Stimulated activated CD4-positive, alpha-beta T cell treated with anti-CD3 and anti-CD28 coated beads, Interleukin-1b, Interleukin-23, amount 100 ng/mL, for 48 hours (primary cell): ENCODE measurements at regions not wholly inside any gene's neighbourhood (a gene's known extent, or its start where the extent isn't known, plus 50 kb on each side); places are given as distances from the start of the nearest gene placed in this dataset.

Experiments used
- DNase-seq: peaks from one replicate; pipeline ENCODE4 v3.0.0-alpha.2; 2020

GRCh38 chr7:121488111-121488650, 92.1 kb upstream of the FAM3C start:
- no peak for DNase-seq

DNA sequence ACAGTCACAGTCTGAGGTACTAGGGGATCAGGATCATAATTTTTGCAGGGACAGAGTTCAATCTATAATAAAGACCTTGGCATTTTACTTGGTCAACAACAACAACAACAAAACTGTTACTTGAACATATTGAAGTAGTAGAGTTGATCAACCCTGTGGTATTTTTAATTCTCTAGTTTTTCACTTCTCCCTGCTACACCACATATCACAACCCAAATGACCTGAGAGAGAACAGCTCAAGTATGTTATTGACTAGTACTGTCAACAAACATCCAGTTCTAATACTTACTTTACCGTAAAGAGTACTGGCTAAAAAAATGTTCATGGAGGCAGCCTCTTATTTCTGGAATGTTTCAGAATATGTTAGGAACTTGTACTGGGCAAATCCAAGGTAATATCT, 90.5 kb upstream of the FAM3C start:
- no peak for DNase-seq

- no peak for DNase-seq
Measured at GRCh38 chr7:121485467-121486243, 89.5 kb upstream of the FAM3C start.

GRCh38 chr7:121484089-121484763, 88.1 kb upstream of the FAM3C start:
- DNase-seq, result no peak

DNA sequence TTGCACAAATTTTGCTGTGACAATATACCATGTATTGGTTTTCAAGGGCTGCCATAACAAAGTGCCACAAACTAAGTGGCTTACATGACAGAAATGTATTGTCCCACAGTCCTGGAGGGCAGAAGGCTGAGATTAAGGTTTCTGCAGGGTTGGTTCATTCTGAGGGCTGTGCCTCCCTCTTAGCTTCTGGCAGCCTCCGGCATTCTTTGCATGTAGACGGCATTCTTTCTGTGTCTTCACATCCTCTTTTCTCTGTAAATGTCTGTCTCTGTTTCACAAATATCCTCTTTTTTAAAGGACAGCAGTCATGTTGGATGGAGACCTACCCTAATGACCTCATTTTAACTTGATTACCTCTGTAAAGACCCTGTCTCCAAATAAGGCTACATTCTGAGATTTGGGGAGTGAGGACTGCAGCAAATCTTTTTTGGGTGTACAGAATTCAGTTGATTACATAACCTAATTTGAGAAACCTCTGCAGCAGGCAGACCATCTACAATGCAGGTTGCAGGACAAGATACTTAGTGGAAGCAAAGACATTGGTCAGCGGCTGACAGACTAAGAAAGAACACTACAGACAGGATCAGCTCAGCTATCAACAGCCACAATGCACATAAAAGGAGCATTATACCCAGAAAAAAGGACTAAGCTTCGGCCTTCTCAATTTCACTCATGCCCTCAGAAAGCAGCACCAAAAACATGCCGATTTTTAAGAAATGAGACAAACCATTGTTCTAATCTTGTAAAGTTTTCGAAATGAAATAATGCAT, 84.6 kb upstream of the FAM3C start:
- no peak for DNase-seq

GRCh38 chr7:121480058-121480457, 84.0 kb upstream of the FAM3C start:
- DNase-seq, result no peak

- DNase-seq, result no peak
Measured at GRCh38 chr7:121479466-121479865, 83.4 kb upstream of the FAM3C start.

DNA sequence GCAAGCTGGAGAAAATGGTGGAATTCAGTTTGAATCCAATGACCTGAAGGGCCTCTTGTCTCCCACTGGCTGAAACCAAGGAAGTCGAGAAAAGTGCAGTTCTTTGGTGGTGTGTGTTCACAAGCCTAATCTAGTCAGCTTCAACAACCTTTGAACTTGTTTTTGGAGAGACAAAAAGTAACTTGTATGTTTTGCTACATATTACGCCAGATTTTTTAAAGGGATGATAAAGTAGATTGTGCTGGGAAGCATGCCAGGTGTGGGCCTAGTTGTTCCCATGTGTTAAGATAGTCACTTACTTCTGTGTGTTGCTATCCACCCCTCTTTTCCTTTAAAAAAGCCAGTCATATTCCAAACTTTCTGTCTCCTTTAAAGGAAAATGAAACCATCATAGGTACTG, 79.7 kb upstream of the FAM3C start:
- no peak for DNase-seq

GRCh38 chr7:121474301-121474673, 78.2 kb upstream of the FAM3C start:
- no peak for DNase-seq

- no peak for DNase-seq
Measured at GRCh38 chr7:121473645-121474300, 77.7 kb upstream of the FAM3C start.

GRCh38 chr7:121466455-121466854, 70.3 kb upstream of the FAM3C start:
- no peak for DNase-seq

DNA sequence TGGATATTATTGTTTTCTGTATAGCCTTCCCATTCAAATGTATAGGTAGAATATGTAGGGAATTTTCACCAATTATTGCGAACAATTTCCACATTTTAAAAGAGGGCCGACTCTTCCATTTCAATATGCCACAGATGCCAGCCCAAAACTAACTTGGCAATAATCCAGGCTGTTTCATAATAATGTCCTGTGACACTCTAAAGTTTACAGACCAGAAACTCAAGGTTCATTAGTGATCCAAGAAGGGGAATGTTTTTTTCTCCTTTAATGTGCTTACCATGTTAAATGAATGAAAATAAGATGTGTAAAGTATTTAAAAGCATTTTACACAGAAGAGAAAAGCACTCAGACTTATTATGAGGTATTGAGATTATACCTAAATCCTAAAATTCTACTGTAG, 63.0 kb upstream of the FAM3C start:
- DNase-seq, result no peak

GRCh38 chr7:121456785-121457359, 60.8 kb upstream of the FAM3C start:
- DNase-seq, result no peak

- no peak for DNase-seq
Measured at GRCh38 chr7:121456015-121456414, 59.9 kb upstream of the FAM3C start.

DNA sequence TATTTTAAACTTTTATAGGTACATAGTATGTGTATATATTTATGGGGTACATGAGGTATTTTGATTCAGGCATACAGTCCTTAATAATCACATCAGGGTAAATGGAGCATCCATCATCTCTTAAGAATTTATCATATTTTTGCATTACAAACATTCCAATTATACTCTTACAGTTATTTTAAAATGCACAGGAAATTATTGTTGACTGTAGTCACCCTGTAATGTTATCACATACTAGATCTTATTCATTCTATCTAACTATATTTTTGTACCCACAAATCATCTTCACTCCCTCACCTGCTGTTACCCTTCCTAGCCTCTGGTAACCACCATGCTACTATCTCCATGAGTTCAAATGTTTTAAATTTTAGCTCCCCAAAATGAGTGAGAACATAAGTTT, 56.3 kb upstream of the FAM3C start:
- no peak for DNase-seq

- DNase-seq, result no peak
Measured at GRCh38 chr7:121451367-121452094, 55.4 kb upstream of the FAM3C start.

- DNase-seq, result no peak
Measured at GRCh38 chr7:121450631-121451198, 54.6 kb upstream of the FAM3C start.

DNA sequence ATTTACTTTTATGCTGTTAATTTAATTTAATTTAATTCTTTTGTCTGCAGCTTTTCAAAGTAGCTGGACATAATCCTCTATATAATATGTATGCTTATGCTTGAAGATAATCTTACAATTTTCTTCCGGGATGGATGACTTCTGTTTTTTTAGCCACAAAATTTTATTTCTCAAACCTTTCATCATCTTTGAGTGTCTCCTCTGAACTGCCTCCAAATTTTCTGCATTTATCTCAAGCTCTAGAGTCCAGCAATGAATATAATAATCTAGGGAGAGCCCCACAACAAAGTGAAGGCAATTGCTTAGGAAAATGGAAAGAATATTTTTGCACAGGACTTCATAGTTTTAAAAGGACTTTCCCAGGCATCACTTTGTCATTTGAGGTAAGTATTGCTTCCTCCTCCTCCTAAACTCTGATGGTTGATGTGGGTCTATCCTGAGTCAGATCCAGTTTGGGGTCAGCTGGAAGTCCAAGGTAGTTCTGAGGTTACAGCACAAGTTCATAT, 53.7 kb upstream of the FAM3C start:
- no peak for DNase-seq

GRCh38 chr7:121449329-121449728, 53.2 kb upstream of the FAM3C start:
- DNase-seq, result no peak

GRCh38 chr7:121448429-121448828, 52.3 kb upstream of the FAM3C start:
- DNase-seq, result no peak

- DNase-seq, result no peak
Measured at GRCh38 chr7:121447911-121448300, 51.8 kb upstream of the FAM3C start.
